ENCODE measurements at regions not wholly inside any gene's neighbourhood (a gene's known extent, or its start where the extent isn't known, plus 50 kb on each side); places are given as distances from the start of the nearest gene placed in this dataset.
"Not testable (repeated sequence)": the region's sequence is repeated elsewhere in the genome, so short reads cannot be mapped to it uniquely, and the experiment has no call there.

DNA sequence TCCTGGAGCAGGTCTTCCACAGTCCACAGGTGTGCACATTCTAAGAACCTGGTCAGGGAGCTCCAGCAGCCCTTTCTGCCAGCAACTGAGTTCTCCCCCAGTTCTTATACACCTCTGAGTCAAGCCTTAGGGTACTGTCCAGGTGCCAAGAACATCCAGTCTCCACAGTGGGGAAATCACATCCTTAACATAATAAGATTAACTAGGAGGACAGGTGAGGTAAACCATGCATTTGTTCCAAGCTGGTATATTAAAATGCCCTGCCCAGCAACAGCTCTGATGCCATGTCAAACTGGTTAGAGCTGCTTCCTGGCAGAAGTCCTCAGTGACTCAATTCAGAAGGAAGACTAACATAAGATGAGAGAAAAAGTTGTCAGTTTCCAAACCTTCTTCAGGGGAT is 303.9 kb upstream of the SGK1 start:
- Mint-ChIP-seq H3K9me3 (ENCODE audit: low read depth, unreplicated experiment) (no peaks in the 10 kb centered on the region), H3K4me3 (ENCODE audit: low read depth, unreplicated experiment) (no peak overlapping the region), H3K36me3 (ENCODE audit: insufficient read depth, unreplicated experiment) (no peaks in the 10 kb centered on the region), H3K27me3 (ENCODE audit: unreplicated experiment) (no peaks in the 10 kb centered on the region), H3K4me1 (ENCODE audit: low read depth, unreplicated experiment) (peaks cover 25% of the 10 kb centered on the region), H3K27ac (ENCODE audit: unreplicated experiment) (no peak overlapping the region)
- TF ChIP-seq, protein P1, sequence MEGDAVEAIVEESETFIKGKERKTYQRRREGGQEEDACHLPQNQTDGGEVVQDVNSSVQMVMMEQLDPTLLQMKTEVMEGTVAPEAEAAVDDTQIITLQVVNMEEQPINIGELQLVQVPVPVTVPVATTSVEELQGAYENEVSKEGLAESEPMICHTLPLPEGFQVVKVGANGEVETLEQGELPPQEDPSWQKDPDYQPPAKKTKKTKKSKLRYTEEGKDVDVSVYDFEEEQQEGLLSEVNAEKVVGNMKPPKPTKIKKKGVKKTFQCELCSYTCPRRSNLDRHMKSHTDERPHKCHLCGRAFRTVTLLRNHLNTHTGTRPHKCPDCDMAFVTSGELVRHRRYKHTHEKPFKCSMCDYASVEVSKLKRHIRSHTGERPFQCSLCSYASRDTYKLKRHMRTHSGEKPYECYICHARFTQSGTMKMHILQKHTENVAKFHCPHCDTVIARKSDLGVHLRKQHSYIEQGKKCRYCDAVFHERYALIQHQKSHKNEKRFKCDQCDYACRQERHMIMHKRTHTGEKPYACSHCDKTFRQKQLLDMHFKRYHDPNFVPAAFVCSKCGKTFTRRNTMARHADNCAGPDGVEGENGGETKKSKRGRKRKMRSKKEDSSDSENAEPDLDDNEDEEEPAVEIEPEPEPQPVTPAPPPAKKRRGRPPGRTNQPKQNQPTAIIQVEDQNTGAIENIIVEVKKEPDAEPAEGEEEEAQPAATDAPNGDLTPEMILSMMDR (IDR thresholded peaks at IDR 0.05; ENCODE audit: unreplicated experiment): no peak
- no TSS peak for BruUV-seq (replicated peaks)
- no peak for DNase-seq
- intact Hi-C loops (cut with micrococcal nuclease; ENCODE audit: unreplicated experiment): no loop called here
- CTCF ChIA-PET: no interaction called here

DNA sequence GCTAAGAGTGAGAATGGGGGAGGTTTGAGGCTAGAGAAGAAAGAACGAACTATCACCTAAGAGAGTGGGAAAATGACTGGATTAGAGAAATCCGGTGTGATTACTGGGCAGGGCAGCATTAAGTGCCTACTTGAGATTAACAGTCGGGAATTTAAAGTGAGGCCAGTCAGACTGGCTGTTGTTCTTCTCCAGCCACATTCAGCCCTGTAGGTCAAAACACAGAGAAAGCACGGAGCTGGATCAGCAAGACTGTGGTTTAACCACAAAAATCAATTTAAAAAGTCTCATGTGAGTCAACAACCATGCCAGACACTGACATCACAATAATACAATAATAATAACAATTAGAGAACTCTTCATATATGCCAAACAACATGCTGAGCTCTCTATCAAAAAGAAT is 301.9 kb upstream of the SGK1 start:
- Mint-ChIP-seq H3K9me3 (ENCODE audit: low read depth, unreplicated experiment) (no peaks in the 10 kb centered on the region), H3K4me1 (ENCODE audit: low read depth, unreplicated experiment) (peaks cover 25% of the 10 kb centered on the region), H3K36me3 (ENCODE audit: insufficient read depth, unreplicated experiment) (no peaks in the 10 kb centered on the region), H3K4me3 (ENCODE audit: low read depth, unreplicated experiment) (no peak overlapping the region), H3K27ac (ENCODE audit: unreplicated experiment) (no peak overlapping the region), H3K27me3 (ENCODE audit: unreplicated experiment) (no peaks in the 10 kb centered on the region)
- BruUV-seq (replicated peaks): no TSS peak
- peak; percentile 13 for DNase-seq
- TF ChIP-seq, protein P1 (IDR thresholded peaks at IDR 0.05; ENCODE audit: unreplicated experiment): no peak
- CTCF ChIA-PET: no interaction called here
- intact Hi-C loops (cut with micrococcal nuclease; ENCODE audit: unreplicated experiment): no loop called here

DNA sequence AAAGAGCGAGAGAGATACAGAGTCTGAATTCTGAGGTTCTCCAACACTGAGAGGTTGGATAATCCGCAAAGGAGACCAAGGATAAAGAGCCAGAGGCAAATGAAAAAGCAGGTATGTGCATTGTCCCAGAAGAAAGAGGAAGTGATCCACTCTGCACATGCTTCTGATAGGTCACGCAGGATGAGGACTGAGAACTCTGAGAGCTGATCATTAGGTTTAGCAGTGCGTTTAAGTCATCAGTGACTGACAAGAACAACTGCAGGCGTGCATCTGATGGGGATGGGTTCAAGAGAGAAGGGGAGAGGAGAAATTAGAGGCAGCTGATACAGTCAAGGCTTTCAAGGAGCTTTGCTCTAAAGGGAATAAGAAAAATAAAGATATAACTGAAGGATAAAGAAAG is 301.2 kb upstream of the SGK1 start:
- DNase-seq: no peak
- intact Hi-C loops (cut with micrococcal nuclease; ENCODE audit: unreplicated experiment): no loop called here
- TF ChIP-seq, protein P1 (IDR thresholded peaks at IDR 0.05; ENCODE audit: unreplicated experiment): no peak
- CTCF ChIA-PET: no interaction called here
- BruUV-seq (replicated peaks): no TSS peak
- Mint-ChIP-seq H3K27me3 (ENCODE audit: unreplicated experiment) (no peaks in the 10 kb centered on the region), H3K27ac (ENCODE audit: unreplicated experiment) (no peak overlapping the region), H3K36me3 (ENCODE audit: insufficient read depth, unreplicated experiment) (no peaks in the 10 kb centered on the region), H3K9me3 (ENCODE audit: low read depth, unreplicated experiment) (no peaks in the 10 kb centered on the region), H3K4me3 (ENCODE audit: low read depth, unreplicated experiment) (no peak overlapping the region), H3K4me1 (ENCODE audit: low read depth, unreplicated experiment) (peaks cover 25% of the 10 kb centered on the region)

DNA sequence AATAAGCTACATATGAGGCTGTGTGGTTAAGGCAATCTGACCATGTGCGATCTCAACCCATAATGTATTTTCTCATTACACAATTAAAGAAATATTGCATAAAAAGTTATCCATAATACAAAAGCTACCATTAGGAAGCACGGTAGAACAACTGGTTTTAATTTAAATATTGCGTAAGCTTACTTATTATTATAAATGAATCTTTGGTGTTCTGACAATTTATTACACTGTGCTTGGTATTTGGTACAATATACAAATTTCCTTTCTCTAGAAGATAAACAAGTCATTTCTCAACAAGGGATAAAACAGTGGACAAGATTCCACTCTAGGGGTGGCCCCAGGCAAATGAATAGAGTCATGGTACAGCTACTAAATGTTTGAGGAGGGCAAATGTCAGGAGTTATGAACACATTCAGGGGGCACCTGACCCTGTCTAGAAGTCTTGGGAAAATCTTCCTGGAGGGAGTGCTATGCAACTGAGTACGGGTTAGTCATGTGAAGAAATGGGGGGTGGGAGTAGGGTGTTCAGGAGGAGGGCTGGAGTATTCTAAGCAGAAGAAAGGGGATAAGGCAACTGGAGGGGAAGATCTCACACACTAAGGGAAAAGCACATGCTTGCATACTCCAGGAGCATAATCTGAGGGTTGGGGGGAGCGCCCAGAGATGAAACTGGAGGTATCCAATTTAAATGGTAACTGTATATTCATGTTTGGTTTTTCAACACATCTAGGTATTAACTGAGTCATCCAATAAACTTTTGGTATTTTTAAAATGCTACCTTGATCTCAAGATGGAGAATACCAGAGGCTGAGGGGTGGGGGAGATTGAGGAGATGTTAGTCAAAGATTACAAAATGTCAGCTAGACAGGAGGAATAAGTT is 296.9 kb upstream of the SGK1 start:
- Mint-ChIP-seq H3K27ac (ENCODE audit: unreplicated experiment) (no peak overlapping the region), H3K4me1 (ENCODE audit: low read depth, unreplicated experiment) (peaks cover 20% of the 10 kb centered on the region), H3K36me3 (ENCODE audit: insufficient read depth, unreplicated experiment) (no peaks in the 10 kb centered on the region), H3K4me3 (ENCODE audit: low read depth, unreplicated experiment) (no peak overlapping the region), H3K9me3 (ENCODE audit: low read depth, unreplicated experiment) (no peaks in the 10 kb centered on the region), H3K27me3 (ENCODE audit: unreplicated experiment) (no peaks in the 10 kb centered on the region)
- TF ChIP-seq, protein P1 (IDR thresholded peaks at IDR 0.05; ENCODE audit: unreplicated experiment): no peak
- DNase-seq: no peak
- intact Hi-C loops (cut with micrococcal nuclease; ENCODE audit: unreplicated experiment): no loop called here
- CTCF ChIA-PET: interaction anchor here (0.6 to 1.1 kb wide), 2 partner anchors 9 to 18 kb away, joined by 3 to 4 read pairs; no protein-coding TSS in a partner anchor
- no TSS peak for BruUV-seq (replicated peaks)

DNA sequence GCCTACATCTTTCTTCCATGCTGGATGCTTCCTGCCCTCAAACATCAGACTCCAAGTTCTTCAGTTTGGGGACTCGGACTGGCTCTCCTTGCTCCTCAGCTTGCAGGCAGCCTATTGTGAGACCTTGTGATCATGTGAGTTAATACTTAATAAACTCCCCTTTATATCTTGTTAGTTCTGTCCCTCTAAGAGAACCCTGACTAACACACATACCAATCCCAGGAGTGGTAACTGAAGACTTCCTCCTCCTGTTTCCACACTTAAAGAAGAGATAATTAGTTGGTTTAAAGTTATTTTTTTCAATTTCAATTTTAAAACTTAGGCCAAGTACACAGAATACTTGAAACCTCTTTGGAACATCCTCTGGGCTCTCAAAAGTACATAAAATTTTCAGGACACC is 294.2 kb upstream of the SGK1 start:
- H3K27ac Mint-ChIP-seq (ENCODE audit: unreplicated experiment); H3K4me1 Mint-ChIP-seq (ENCODE audit: low read depth, unreplicated experiment); CTCF ChIA-PET; H3K27me3 Mint-ChIP-seq (ENCODE audit: unreplicated experiment); H3K36me3 Mint-ChIP-seq (ENCODE audit: insufficient read depth, unreplicated experiment); BruUV-seq (replicated peaks); DNase-seq; H3K9me3 Mint-ChIP-seq (ENCODE audit: low read depth, unreplicated experiment); H3K4me3 Mint-ChIP-seq (ENCODE audit: low read depth, unreplicated experiment); intact Hi-C loops (cut with micrococcal nuclease; ENCODE audit: unreplicated experiment): not testable (repeated sequence)
